T-cell (primary cell): ENCODE measurements at regions not wholly inside any gene's neighbourhood (a gene's known extent, or its start where the extent isn't known, plus 50 kb on each side); places are given as distances from the start of the nearest gene placed in this dataset.

Experiments used
- ATAC-seq, 4 experiments: fragments of 200-7000 bp in 3 of 4; fragments of 150-1000 bp in 1 of 4; cut with Tn5 transposase; replicated peaks in 1 of 4; 1 replicate in 3 of 4; 2 replicates in 1 of 4; pipeline ENCODE4 v1.10.0; 2021; ENCODE audit warnings: moderate library complexity in 3 of 4, mild to moderate bottlenecking in 2 of 4, moderate number of reproducible peaks in 1 of 4
- CTCF ChIA-PET, 2 donors: fragments of 300-600 bp; sonication (Branson Sonifier 250); formaldehyde crosslinking; loops; one replicate each; lab custom pipeline; 2022; ENCODE audit warnings: antibody characterized with exemption in 2 of 2; lab: Charles Lee
- POLR2A ChIA-PET, 2 donors: fragments of 300-600 bp; sonication (Branson Sonifier 250); formaldehyde crosslinking; loops; one replicate each; lab custom pipeline; 2022; ENCODE audit warnings: antibody characterized with exemption in 2 of 2; lab: Charles Lee
- DNase-seq, 35 experiments: peaks; one replicate each; pipeline versions ENCODE4 v3.0.0 to v3.0.0-alpha.2; 2013 to 2023
- H3K27ac ChIP-seq: one replicate; pipeline ENCODE4 v1.5.1; 2013; ENCODE audit warnings: low read length
- H3K27me3 ChIP-seq, 2 experiments: replicated peaks in 1 of 2; 1 replicate in 1 of 2; 2 replicates in 1 of 2; pipeline versions ENCODE4 v1.6.1 to v1.7.0; 2013; ENCODE audit warnings: low read length in 1 of 2, mixed read lengths in 1 of 2; ENCODE audit not compliant: control insufficient read depth in 2 of 2, insufficient read depth in 2 of 2; ENCODE audit errors: extremely low read depth in 1 of 2
- H3K36me3 ChIP-seq, 2 donors: 1 replicate in 1 of 2; 2 replicates in 1 of 2; pipeline versions ENCODE4 v1.6.1 to v1.7.0; 2013; ENCODE audit warnings: low read length in 1 of 2; ENCODE audit not compliant: control insufficient read depth in 2 of 2, insufficient read depth in 1 of 2; ENCODE audit errors: extremely low read depth in 1 of 2
- H3K4me1 ChIP-seq, 2 experiments: 1 replicate in 1 of 2; 2 replicates in 1 of 2; pipeline versions ENCODE4 v1.6.1 to v1.7.0; 2013; ENCODE audit warnings: low read length in 2 of 2, mixed read lengths in 1 of 2; ENCODE audit not compliant: insufficient read depth in 2 of 2, control insufficient read depth in 1 of 2; ENCODE audit errors: extremely low read depth in 1 of 2
- H3K4me3 ChIP-seq, 2 donors: 1 replicate in 1 of 2; 2 replicates in 1 of 2; pipeline versions ENCODE4 v1.5.1 to v1.7.0; 2013; ENCODE audit warnings: mild to moderate bottlenecking in 2 of 2, low read length in 1 of 2, moderate library complexity in 1 of 2; ENCODE audit not compliant: control insufficient read depth in 1 of 2; ENCODE audit errors: extremely low read depth in 1 of 2
- H3K9me3 ChIP-seq: 2 replicates; pipeline ENCODE4 v1.7.0; 2013
- H3K27ac Mint-ChIP-seq, 2 donors: one replicate each; pipeline ENCODE4 v1.8.0; 2020 to 2021; ENCODE audit warnings: mild to moderate bottlenecking in 2 of 2, mixed read lengths in 2 of 2
- H3K27me3 Mint-ChIP-seq, 2 donors: one replicate each; pipeline ENCODE4 v1.8.0; 2021 to 2022; ENCODE audit warnings: mixed read lengths in 2 of 2
- H3K36me3 Mint-ChIP-seq: one replicate; pipeline ENCODE4 v1.8.0; 2021; ENCODE audit warnings: mixed read lengths
- H3K4me1 Mint-ChIP-seq, 3 donors: one replicate each; pipeline ENCODE4 v1.8.0; 2020 to 2022; ENCODE audit warnings: mixed read lengths in 3 of 3, mild to moderate bottlenecking in 1 of 3
- H3K4me3 Mint-ChIP-seq, 3 donors: one replicate each; pipeline ENCODE4 v1.8.0; 2020 to 2022; ENCODE audit warnings: mild to moderate bottlenecking in 3 of 3, mixed read lengths in 3 of 3, moderate library complexity in 3 of 3
- H3K9me3 Mint-ChIP-seq, 3 donors: one replicate each; pipeline ENCODE4 v1.8.0; 2020 to 2022; ENCODE audit warnings: mixed read lengths in 3 of 3
- WGBS: methylation state at CpG from one replicate; pipeline ENCODE4 v1.1.5; 2013; ENCODE audit warnings: missing lambda C conversion rate; ENCODE audit not compliant: insufficient coverage; 5-methylcytosine and 5-hydroxymethylcytosine counted together

- no peaks in the 10 kb centered on the region for H3K36me3 Mint-ChIP-seq
- H3K9me3 Mint-ChIP-seq: no peaks in the 10 kb centered on the region
- DNase-seq (no peak), ATAC-seq (no peak)
- 90% methylated on average over 12 of the region's 14 CpGs for WGBS
- no peaks in the 10 kb centered on the region for H3K4me1 Mint-ChIP-seq
- no peak overlapping the region for H3K4me3 Mint-ChIP-seq
- Histone ChIP-seq H3K36me3 (no peaks in the 10 kb centered on the region), H3K27ac (no peak overlapping the region), H3K9me3 (no peaks in the 10 kb centered on the region), H3K4me1 (no peaks in the 10 kb centered on the region), H3K27me3 (peaks cover 0 to 9% of the 10 kb centered on the region in 2 experiments), H3K4me3 (no peak overlapping the region)
- H3K27ac Mint-ChIP-seq: no peak overlapping the region
- POLR2A ChIA-PET: no interaction called here
- CTCF ChIA-PET: no interaction called here
- peaks cover 3 to 6% of the 10 kb centered on the region in 2 donors for H3K27me3 Mint-ChIP-seq
Measured at GRCh38 chr11:71190551-71190950, 61.8 kb downstream of the SHANK2 start.

- H3K4me3 Mint-ChIP-seq: no peak overlapping the region
- ATAC-seq (no peak), DNase-seq (no peak)
- no peak overlapping the region for H3K27ac Mint-ChIP-seq
- H3K4me1 Mint-ChIP-seq: no peaks in the 10 kb centered on the region
- CTCF ChIA-PET: no interaction called here
- 74% methylated on average over 14 of the region's 14 CpGs for WGBS
- H3K27me3 Mint-ChIP-seq: peaks cover 6% of the 10 kb centered on the region in 2 donors
- H3K4me3 ChIP-seq: no peak overlapping the region
- H3K27ac ChIP-seq: no peak overlapping the region
- peaks cover 0 to 9% of the 10 kb centered on the region in 2 experiments for H3K27me3 ChIP-seq
- no peaks in the 10 kb centered on the region for H3K36me3 ChIP-seq
- H3K4me1 ChIP-seq: no peaks in the 10 kb centered on the region
- H3K9me3 Mint-ChIP-seq: no peaks in the 10 kb centered on the region
- H3K9me3 ChIP-seq: no peaks in the 10 kb centered on the region
- POLR2A ChIA-PET: no interaction called here
- no peaks in the 10 kb centered on the region for H3K36me3 Mint-ChIP-seq
Measured at GRCh38 chr11:71189768-71190315, 62.5 kb downstream of the SHANK2 start.

- no peak overlapping the region for H3K27ac Mint-ChIP-seq
- ATAC-seq (no peak), DNase-seq (no peak)
- Histone ChIP-seq H3K27ac (no peak overlapping the region), H3K4me1 (no peaks in the 10 kb centered on the region), H3K27me3 (peaks cover 0 to 9% of the 10 kb centered on the region in 2 experiments), H3K9me3 (no peaks in the 10 kb centered on the region), H3K4me3 (no peak overlapping the region), H3K36me3 (no peaks in the 10 kb centered on the region)
- ChIA-PET POLR2A (no interaction called here), CTCF (interaction anchor here in 1 of 2 donors (0.6 kb wide), 1 partner anchor 16 kb away, joined by 3 read pairs; no protein-coding TSS in a partner anchor)
- H3K4me1 Mint-ChIP-seq: no peaks in the 10 kb centered on the region
- H3K36me3 Mint-ChIP-seq: no peaks in the 10 kb centered on the region
- H3K4me3 Mint-ChIP-seq: no peak overlapping the region
- peaks cover 6% of the 10 kb centered on the region in 2 donors for H3K27me3 Mint-ChIP-seq
- WGBS: 87% methylated on average over 13 of the region's 20 CpGs
- no peaks in the 10 kb centered on the region for H3K9me3 Mint-ChIP-seq
Measured at GRCh38 chr11:71188886-71189767, 63.2 kb downstream of the SHANK2 start.

GRCh38 chr11:71188073-71188472, 64.3 kb downstream of the SHANK2 start:
- WGBS: 85% methylated on average over 5 of the region's 8 CpGs
- Mint-ChIP-seq H3K27me3 (peaks cover 5 to 6% of the 10 kb centered on the region in 2 donors), H3K4me3 (no peak overlapping the region), H3K27ac (no peak overlapping the region), H3K36me3 (no peaks in the 10 kb centered on the region), H3K9me3 (no peaks in the 10 kb centered on the region), H3K4me1 (no peaks in the 10 kb centered on the region)
- ATAC-seq: no peak
- ChIA-PET CTCF (no interaction called here), POLR2A (no interaction called here)
- Histone ChIP-seq H3K27ac (no peak overlapping the region), H3K36me3 (no peaks in the 10 kb centered on the region), H3K9me3 (no peaks in the 10 kb centered on the region), H3K27me3 (peaks cover 0 to 9% of the 10 kb centered on the region in 2 experiments), H3K4me3 (no peak overlapping the region), H3K4me1 (no peaks in the 10 kb centered on the region)
- no peak for DNase-seq

- ChIA-PET CTCF (no interaction called here), POLR2A (no interaction called here)
- H3K27me3 Mint-ChIP-seq: peaks cover 3 to 6% of the 10 kb centered on the region in 2 donors
- peaks cover 0 to 9% of the 10 kb centered on the region in 2 experiments for H3K27me3 ChIP-seq
- H3K36me3 ChIP-seq: no peaks in the 10 kb centered on the region
- no peak for DNase-seq
- no peaks in the 10 kb centered on the region for H3K9me3 Mint-ChIP-seq
- no peaks in the 10 kb centered on the region for H3K4me1 ChIP-seq
- ATAC-seq: no peak
- WGBS: 72% methylated on average over 8 of the region's 8 CpGs
- H3K36me3 Mint-ChIP-seq: no peaks in the 10 kb centered on the region
- no peak overlapping the region for H3K4me3 ChIP-seq
- H3K4me3 Mint-ChIP-seq: no peak overlapping the region
- no peak overlapping the region for H3K27ac Mint-ChIP-seq
- H3K4me1 Mint-ChIP-seq: no peaks in the 10 kb centered on the region
- H3K27ac ChIP-seq: no peak overlapping the region
- H3K9me3 ChIP-seq: no peaks in the 10 kb centered on the region
Measured at GRCh38 chr11:71186806-71187205, 65.6 kb downstream of the SHANK2 start.

- H3K9me3 ChIP-seq: no peaks in the 10 kb centered on the region
- H3K27me3 ChIP-seq: peaks cover 0 to 13% of the 10 kb centered on the region in 2 experiments
- Mint-ChIP-seq H3K4me1 (no peaks in the 10 kb centered on the region), H3K36me3 (no peaks in the 10 kb centered on the region), H3K9me3 (no peaks in the 10 kb centered on the region), H3K27ac (no peak overlapping the region), H3K4me3 (no peak overlapping the region), H3K27me3 (peaks cover 7 to 8% of the 10 kb centered on the region in 2 donors)
- ATAC-seq (no peak), DNase-seq (no peak)
- CTCF ChIA-PET: no interaction called here
- no peaks in the 10 kb centered on the region for H3K36me3 ChIP-seq
- WGBS: 55% methylated on average over 3 of the region's 3 CpGs
- H3K27ac ChIP-seq: no peak overlapping the region
- no peak overlapping the region for H3K4me3 ChIP-seq
- POLR2A ChIA-PET: interaction anchor here in 1 of 2 donors (0.5 to 0.6 kb wide), 2 partner anchors 21 to 83 kb away, joined by 4 to 7 read pairs; no protein-coding TSS in a partner anchor
- H3K4me1 ChIP-seq: no peaks in the 10 kb centered on the region
Measured at GRCh38 chr11:71185411-71185810, 67.0 kb downstream of the SHANK2 start.
